ENCODE measurements at regions not wholly inside any gene's neighbourhood (a gene's known extent, or its start where the extent isn't known, plus 50 kb on each side); places are given as distances from the start of the nearest gene placed in this dataset.

- TF ChIP-seq ZBTB7A (IDR thresholded peaks at IDR 0.05; ENCODE audit: low read depth) (no peak), YY1 (IDR thresholded peaks at IDR 0.05; ENCODE audit: low read depth) (no peak), EP300 (IDR thresholded peaks at IDR 0.05; ENCODE audit: borderline replicate concordance) (no peak), CEBPB (IDR thresholded peaks at IDR 0.05) (no peak), CREB1 (IDR thresholded peaks at IDR 0.05; ENCODE audit: low read depth) (no peak), TCF12 (IDR thresholded peaks at IDR 0.05; ENCODE audit: low read depth) (no peak), USF1 (IDR thresholded peaks at IDR 0.05) (no peak), TAF1 (IDR thresholded peaks at IDR 0.05; ENCODE audit: low read depth) (no peak), RAD21 (IDR thresholded peaks at IDR 0.05; ENCODE audit: low read depth) (no peak), MAX (IDR thresholded peaks at IDR 0.05) (no peak), FOXM1 (IDR thresholded peaks at IDR 0.05; ENCODE audit: borderline replicate concordance, low read depth) (no peak), REST (IDR thresholded peaks at IDR 0.05; ENCODE audit: low read depth) (no peak), NFIC (IDR thresholded peaks at IDR 0.05) (no peak), EGR1 (IDR thresholded peaks at IDR 0.05) (no peak), TEAD4 (IDR thresholded peaks at IDR 0.05) (no peak)
Observed at GRCh38 chrX:107559506-107559905, 68.8 kb upstream of the PRPS1 start.

GRCh38 chrX:107560041-107560440 lies 68.3 kb upstream of the PRPS1 start:
- TF ChIP-seq TCF12 (IDR thresholded peaks at IDR 0.05; ENCODE audit: low read depth) = no peak
- no peak for TF ChIP-seq CEBPB (IDR thresholded peaks at IDR 0.05)
- TF ChIP-seq USF1 (IDR thresholded peaks at IDR 0.05) = no peak
- no peak for TF ChIP-seq FOXM1 (IDR thresholded peaks at IDR 0.05; ENCODE audit: borderline replicate concordance, low read depth)
- TF ChIP-seq REST (IDR thresholded peaks at IDR 0.05; ENCODE audit: low read depth) = no peak
- TF ChIP-seq TEAD4 (IDR thresholded peaks at IDR 0.05) = no peak
- no peak for TF ChIP-seq YY1 (IDR thresholded peaks at IDR 0.05; ENCODE audit: low read depth)
- no peak for TF ChIP-seq CREB1 (IDR thresholded peaks at IDR 0.05; ENCODE audit: low read depth)

GRCh38 chrX:107560980-107561379 lies 67.3 kb upstream of the PRPS1 start:
- TF ChIP-seq REST (IDR thresholded peaks at IDR 0.05; ENCODE audit: low read depth) = no peak
- TF ChIP-seq TEAD4 (IDR thresholded peaks at IDR 0.05) = no peak
- TF ChIP-seq TCF12 (IDR thresholded peaks at IDR 0.05; ENCODE audit: low read depth) = no peak
- TF ChIP-seq YY1 (IDR thresholded peaks at IDR 0.05; ENCODE audit: low read depth) = no peak
- no peak for TF ChIP-seq RAD21 (IDR thresholded peaks at IDR 0.05; ENCODE audit: low read depth)
- no peak for TF ChIP-seq CEBPB (IDR thresholded peaks at IDR 0.05)
- no peak for TF ChIP-seq MAX (IDR thresholded peaks at IDR 0.05)
- no peak for TF ChIP-seq FOXM1 (IDR thresholded peaks at IDR 0.05; ENCODE audit: borderline replicate concordance, low read depth)
- TF ChIP-seq ZBTB7A (IDR thresholded peaks at IDR 0.05; ENCODE audit: low read depth) = no peak
- TF ChIP-seq NFIC (IDR thresholded peaks at IDR 0.05) = no peak
- TF ChIP-seq TAF1 (IDR thresholded peaks at IDR 0.05; ENCODE audit: low read depth) = no peak
- TF ChIP-seq CREB1 (IDR thresholded peaks at IDR 0.05; ENCODE audit: low read depth) = no peak
- no peak for TF ChIP-seq EGR1 (IDR thresholded peaks at IDR 0.05)
- no peak for TF ChIP-seq EP300 (IDR thresholded peaks at IDR 0.05; ENCODE audit: borderline replicate concordance)
- TF ChIP-seq USF1 (IDR thresholded peaks at IDR 0.05) = no peak

- no peak for TF ChIP-seq TEAD4 (IDR thresholded peaks at IDR 0.05)
- TF ChIP-seq NFIC (IDR thresholded peaks at IDR 0.05) = no peak
- TF ChIP-seq FOXM1 (IDR thresholded peaks at IDR 0.05; ENCODE audit: borderline replicate concordance, low read depth) = no peak
- TF ChIP-seq EP300 (IDR thresholded peaks at IDR 0.05; ENCODE audit: borderline replicate concordance) = no peak
- TF ChIP-seq CREB1 (IDR thresholded peaks at IDR 0.05; ENCODE audit: low read depth) = no peak
- TF ChIP-seq ZBTB7A (IDR thresholded peaks at IDR 0.05; ENCODE audit: low read depth) = no peak
- TF ChIP-seq YY1 (IDR thresholded peaks at IDR 0.05; ENCODE audit: low read depth) = no peak
- no peak for TF ChIP-seq USF1 (IDR thresholded peaks at IDR 0.05)
- no peak for TF ChIP-seq EGR1 (IDR thresholded peaks at IDR 0.05)
- no peak for TF ChIP-seq MAX (IDR thresholded peaks at IDR 0.05)
- no peak for TF ChIP-seq CEBPB (IDR thresholded peaks at IDR 0.05)
- no peak for TF ChIP-seq REST (IDR thresholded peaks at IDR 0.05; ENCODE audit: low read depth)
- no peak for TF ChIP-seq TAF1 (IDR thresholded peaks at IDR 0.05; ENCODE audit: low read depth)
Observed at GRCh38 chrX:107561468-107562215, 66.7 kb upstream of the PRPS1 start.

All from Ishikawa (cell line).